SK-N-SH (cell line): ENCODE measurements at regions not wholly inside any gene's neighbourhood (a gene's known extent, or its start where the extent isn't known, plus 50 kb on each side); places are given as distances from the start of the nearest gene placed in this dataset.

Experiments
- CTCF ChIP-seq: fragments of 200-600 bp; sonication (generic); IDR thresholded peaks from 2 replicates; pipeline ENCODE4 v1.6.1; 2017; ENCODE audit warnings: antibody characterized with exemption, mild to moderate bottlenecking, moderate library complexity
- EZH2phosphoT487 ChIP-seq: fragments of 200-600 bp; sonication (generic); IDR thresholded peaks from 2 replicates; pipeline ENCODE4 v1.6.1; 2017; ENCODE audit warnings: low read depth, mixed run types, mild to moderate bottlenecking, antibody characterized with exemption, moderate library complexity, borderline replicate concordance
- RAD21 ChIP-seq: IDR thresholded peaks from 2 replicates; pipeline ENCODE4 v1.6.1; 2012; ENCODE audit warnings: mild to moderate bottlenecking, low read length
- RCOR1 ChIP-seq: fragments of 150-350 bp; IDR thresholded peaks from 2 replicates; pipeline ENCODE4 v1.6.1; 2017; ENCODE audit warnings: antibody characterized with exemption, low read length
- SMC3 ChIP-seq: IDR thresholded peaks from 2 replicates; pipeline ENCODE4 v1.6.1; 2012; ENCODE audit warnings: low read depth, low read length, improper control_type of control experiment
- TAF1 ChIP-seq: IDR thresholded peaks from 2 replicates; pipeline ENCODE4 v1.6.1; 2012; ENCODE audit warnings: low read depth, mild to moderate bottlenecking, low read length, moderate library complexity, borderline replicate concordance
- TCF12 ChIP-seq: IDR thresholded peaks from 2 replicates; pipeline ENCODE4 v1.4.0; 2012

- TF ChIP-seq CTCF: no peak
- TF ChIP-seq TCF12: no peak
- TF ChIP-seq TAF1: no peak
- no peak for TF ChIP-seq RAD21
- no peak for TF ChIP-seq RCOR1
- no peak for TF ChIP-seq EZH2phosphoT487
- TF ChIP-seq SMC3: no peak
Measured at GRCh38 chr9:118038713-118039112, 334.5 kb downstream of the TLR4 start.
